ENCODE measurements at regions not wholly inside any gene's neighbourhood (a gene's known extent, or its start where the extent isn't known, plus 50 kb on each side); places are given as distances from the start of the nearest gene placed in this dataset.

- no peaks in the 10 kb centered on the region for H3K4me1 Mint-ChIP-seq (ENCODE audit: low read depth, unreplicated experiment)
- Histone ChIP-seq H3K4me2 (ENCODE audit: low read length) (no peak overlapping the region), H4K20me1 (ENCODE audit: insufficient read depth, low read length) (no peaks in the 10 kb centered on the region), H3K27ac (ENCODE audit: low read depth, low read length) (no peak overlapping the region), H3K27me3 (ENCODE audit: insufficient read depth, low read length) (no peaks in the 10 kb centered on the region), H2AFZ (ENCODE audit: low read depth, low read length) (no peak overlapping the region), H3K4me1 (ENCODE audit: insufficient read depth, low read length) (no peaks in the 10 kb centered on the region), H3K9ac (ENCODE audit: low read length) (no peak overlapping the region), H3K9me3 (ENCODE audit: insufficient read depth, low read depth, low read length) (no peaks in the 10 kb centered on the region), H3K79me2 (ENCODE audit: insufficient read depth, low read length) (no peaks in the 10 kb centered on the region), H3K4me3 (ENCODE audit: insufficient read depth, low read depth, low read length) (no peak overlapping the region), H3K36me3 (ENCODE audit: insufficient read depth, low read length) (no peaks in the 10 kb centered on the region)
- peaks cover 2% of the 10 kb centered on the region for H3K9me3 Mint-ChIP-seq (ENCODE audit: unreplicated experiment)
- H3K36me3 Mint-ChIP-seq (ENCODE audit: low read depth, unreplicated experiment), result no peaks in the 10 kb centered on the region
- FAIRE-seq (no peak), DNase-seq (ENCODE audit: low read depth) (no peak)
- TF ChIP-seq EZH2 (IDR thresholded peaks at IDR 0.05; ENCODE audit: insufficient read depth, low read length) (no peak), CTCF (IDR thresholded peaks at IDR 0.05; ENCODE audit: insufficient read depth, low read depth, low read length) (no peak)
- H3K27me3 Mint-ChIP-seq (ENCODE audit: low read depth, unreplicated experiment), result peaks cover 11% of the 10 kb centered on the region
- H3K27ac Mint-ChIP-seq (ENCODE audit: unreplicated experiment), result no peak overlapping the region
- H3K4me3 Mint-ChIP-seq (ENCODE audit: unreplicated experiment), result no peak overlapping the region
Observed at GRCh38 chr6:137434640-137435039, 59.6 kb downstream of the OLIG3 start.

GRCh38 chr6:137432054-137432611 is 62.1 kb downstream of the OLIG3 start:
- DNase-seq (ENCODE audit: low read depth) (no peak), FAIRE-seq (no peak)
- Histone ChIP-seq H2AFZ (ENCODE audit: low read depth, low read length) (no peak overlapping the region), H3K9me3 (ENCODE audit: insufficient read depth, low read depth, low read length) (no peaks in the 10 kb centered on the region), H3K9ac (ENCODE audit: low read length) (no peak overlapping the region), H3K36me3 (ENCODE audit: insufficient read depth, low read length) (no peaks in the 10 kb centered on the region), H3K27ac (ENCODE audit: low read depth, low read length) (no peak overlapping the region), H3K4me3 (ENCODE audit: insufficient read depth, low read depth, low read length) (no peak overlapping the region), H4K20me1 (ENCODE audit: insufficient read depth, low read length) (no peaks in the 10 kb centered on the region), H3K79me2 (ENCODE audit: insufficient read depth, low read length) (no peaks in the 10 kb centered on the region), H3K27me3 (ENCODE audit: insufficient read depth, low read length) (no peaks in the 10 kb centered on the region), H3K4me2 (ENCODE audit: low read length) (no peak overlapping the region), H3K4me1 (ENCODE audit: insufficient read depth, low read length) (no peaks in the 10 kb centered on the region)
- Mint-ChIP-seq H3K4me1 (ENCODE audit: low read depth, unreplicated experiment) (no peaks in the 10 kb centered on the region), H3K27ac (ENCODE audit: unreplicated experiment) (no peak overlapping the region), H3K27me3 (ENCODE audit: low read depth, unreplicated experiment) (peaks cover 11% of the 10 kb centered on the region), H3K4me3 (ENCODE audit: unreplicated experiment) (no peak overlapping the region), H3K9me3 (ENCODE audit: unreplicated experiment) (no peaks in the 10 kb centered on the region), H3K36me3 (ENCODE audit: low read depth, unreplicated experiment) (no peaks in the 10 kb centered on the region)
- TF ChIP-seq CTCF (IDR thresholded peaks at IDR 0.05; ENCODE audit: insufficient read depth, low read depth, low read length), result no peak
- no peak for TF ChIP-seq EZH2 (IDR thresholded peaks at IDR 0.05; ENCODE audit: insufficient read depth, low read length)

GRCh38 chr6:137430954-137431353 is 63.2 kb downstream of the OLIG3 start:
- H3K36me3 Mint-ChIP-seq (ENCODE audit: low read depth, unreplicated experiment), result no peaks in the 10 kb centered on the region
- no peaks in the 10 kb centered on the region for H3K9me3 Mint-ChIP-seq (ENCODE audit: unreplicated experiment)
- FAIRE-seq (no peak), DNase-seq (ENCODE audit: low read depth) (no peak)
- Histone ChIP-seq H3K4me1 (ENCODE audit: insufficient read depth, low read length) (no peaks in the 10 kb centered on the region), H3K79me2 (ENCODE audit: insufficient read depth, low read length) (no peaks in the 10 kb centered on the region), H3K9ac (ENCODE audit: low read length) (no peak overlapping the region), H3K9me3 (ENCODE audit: insufficient read depth, low read depth, low read length) (no peaks in the 10 kb centered on the region), H3K4me2 (ENCODE audit: low read length) (no peak overlapping the region), H3K36me3 (ENCODE audit: insufficient read depth, low read length) (no peaks in the 10 kb centered on the region), H3K27ac (ENCODE audit: low read depth, low read length) (no peak overlapping the region), H2AFZ (ENCODE audit: low read depth, low read length) (no peak overlapping the region), H4K20me1 (ENCODE audit: insufficient read depth, low read length) (no peaks in the 10 kb centered on the region), H3K4me3 (ENCODE audit: insufficient read depth, low read depth, low read length) (no peak overlapping the region), H3K27me3 (ENCODE audit: insufficient read depth, low read length) (no peaks in the 10 kb centered on the region)
- no peaks in the 10 kb centered on the region for H3K4me1 Mint-ChIP-seq (ENCODE audit: low read depth, unreplicated experiment)
- TF ChIP-seq CTCF (IDR thresholded peaks at IDR 0.05; ENCODE audit: insufficient read depth, low read depth, low read length) (no peak), EZH2 (IDR thresholded peaks at IDR 0.05; ENCODE audit: insufficient read depth, low read length) (no peak)
- H3K27ac Mint-ChIP-seq (ENCODE audit: unreplicated experiment), result no peak overlapping the region
- H3K4me3 Mint-ChIP-seq (ENCODE audit: unreplicated experiment), result no peak overlapping the region
- peaks cover 11% of the 10 kb centered on the region for H3K27me3 Mint-ChIP-seq (ENCODE audit: low read depth, unreplicated experiment)
